K562 (cell line): ENCODE measurements at regions not wholly inside any gene's neighbourhood (a gene's known extent, or its start where the extent isn't known, plus 50 kb on each side); places are given as distances from the start of the nearest gene placed in this dataset.

Experiments
- ATAC-seq: fragments of 200-7000 bp; cut with Tn5 transposase; 3 replicates; pipeline ENCODE4 v1.9.1; 2020; ENCODE audit warnings: moderate library complexity
- BruUV-seq: library from RNA; stranded (reverse); fragments of 400-500 nt; replicated peaks from 2 replicates; lab custom pipeline; 2021; lab: Mats Ljungman, UMichigan
- CTCF ChIA-PET: fragments of 300-600 bp; formaldehyde crosslinking; extraction: SDS; loops from one replicate; lab custom pipeline; 2021; ENCODE audit warnings: low intra/inter-chr PET ratio; lab: Yijun Ruan, JAX
- POLR2A ChIA-PET: fragments of 300-600, 350-650 bp; sonication (Branson Sonifier 250); formaldehyde crosslinking; extraction: SDS; loops from one replicate; lab custom pipeline; 2021; ENCODE audit warnings: antibody characterized with exemption, inconsistent platforms; lab: Yijun Ruan, JAX
- DNase-seq, 4 experiments: peaks; one replicate each; pipeline versions ENCODE4 v3.0.0 to v3.0.0-alpha.2; 2011 to 2018; ENCODE audit warnings: low spot score in 3 of 4, mixed read lengths in 3 of 4; ENCODE audit errors: extremely low read depth in 1 of 4
- FAIRE-seq: peaks from 2 replicates; lab custom pipeline; 2011; peaks lifted over from hg19 to GRCh38; lab: Jason Lieb, UNC
- H2AFZ ChIP-seq: 2 replicates; pipeline ENCODE4 v1.6.0; 2011; ENCODE audit warnings: low read depth, low read length, control low read depth, inconsistent platforms
- H3K27ac ChIP-seq: fragments of 200-600 bp; 3 replicates; pipeline ENCODE4 v1.8.0; 2011; ENCODE audit warnings: low read depth, mild to moderate bottlenecking, control low read depth, inconsistent platforms, low read length, moderate library complexity, mixed read lengths; ENCODE audit errors: extremely low read depth
- H3K27me3 ChIP-seq, 2 experiments: fragments of 300-600 bp in 1 of 2; 2 replicates in 1 of 2; 3 replicates in 1 of 2; pipeline versions ENCODE4 v1.6.0 to v1.8.0; 2011; ENCODE audit warnings: inconsistent platforms in 2 of 2, low read length in 2 of 2, mild to moderate bottlenecking in 1 of 2, mixed read lengths in 1 of 2, moderate library complexity in 1 of 2; ENCODE audit not compliant: control insufficient read depth in 2 of 2, insufficient read depth in 2 of 2
- H3K36me3 ChIP-seq: fragments of 300-600 bp; 3 replicates; pipeline ENCODE4 v1.8.0; 2011; ENCODE audit warnings: mild to moderate bottlenecking, low read length, inconsistent platforms; ENCODE audit not compliant: control insufficient read depth, insufficient read depth
- H3K4me1 ChIP-seq, 2 experiments: fragments of 200-600 bp in 1 of 2; replicated peaks in 1 of 2; 2 replicates in 1 of 2; 3 replicates in 1 of 2; pipeline versions ENCODE4 v1.5.1 to v1.8.0; 2011; ENCODE audit warnings: inconsistent platforms in 2 of 2, low read length in 2 of 2, mild to moderate bottlenecking in 1 of 2, mixed read lengths in 1 of 2, moderate library complexity in 1 of 2; ENCODE audit not compliant: control insufficient read depth in 2 of 2, insufficient read depth in 2 of 2
- H3K4me2 ChIP-seq: 2 replicates; pipeline ENCODE4 v1.6.1; 2011; ENCODE audit warnings: low read length, control low read depth, inconsistent platforms, mixed read lengths; ENCODE audit not compliant: insufficient read depth
- H3K4me3 ChIP-seq: fragments of 200-600 bp; sonication (generic), shearing (Covaris generic); 2 replicates; pipeline ENCODE4 v1.5.1; 2016; ENCODE audit warnings: control low read depth, inconsistent platforms
- H3K79me2 ChIP-seq: fragments of 200-600 bp; 3 replicates; pipeline ENCODE4 v1.8.0; 2011; ENCODE audit warnings: low read length, inconsistent platforms; ENCODE audit not compliant: control insufficient read depth, insufficient read depth
- H3K9ac ChIP-seq, 2 experiments: 2 replicates each; pipeline versions ENCODE4 v1.6.0 to v1.6.1; 2011; ENCODE audit warnings: low read depth in 2 of 2, low read length in 2 of 2, control low read depth in 1 of 2, inconsistent platforms in 1 of 2, mild to moderate bottlenecking in 1 of 2, mixed read lengths in 1 of 2; ENCODE audit not compliant: insufficient read depth in 1 of 2
- H3K9me1 ChIP-seq: one replicate; pipeline ENCODE4 v1.6.0; 2011; ENCODE audit warnings: inconsistent platforms, mild to moderate bottlenecking, low read length, moderate library complexity; ENCODE audit not compliant: control insufficient read depth, insufficient read depth
- H3K9me3 ChIP-seq: replicated peaks from 2 replicates; pipeline ENCODE4 v1.5.1; 2011; ENCODE audit warnings: low read depth, low read length, inconsistent platforms; ENCODE audit not compliant: control insufficient read depth, insufficient read depth
- H4K20me1 ChIP-seq: replicated peaks from 2 replicates; pipeline ENCODE4 v1.6.1; 2011; ENCODE audit warnings: low read length, inconsistent platforms, mixed read lengths; ENCODE audit not compliant: control insufficient read depth, insufficient read depth
- ELF4 ChIP-seq: fragments of 450-650 bp; formaldehyde crosslinking; IDR thresholded peaks from 2 replicates; pipeline ENCODE4 v1.4.0; 2022; ENCODE audit warnings: missing genetic modification characterization
- ELK3 ChIP-seq: fragments of 450-650 bp; formaldehyde crosslinking; IDR thresholded peaks from 2 replicates; pipeline ENCODE4 v1.4.0; 2020; ENCODE audit warnings: mild to moderate bottlenecking
- FOXP4 ChIP-seq: sonication (generic); formaldehyde crosslinking; IDR thresholded peaks from 2 replicates; pipeline ENCODE4 v1.8.0; 2022; ENCODE audit warnings: mild to moderate bottlenecking, missing genetic modification reagents, borderline replicate concordance
- MLLT1 ChIP-seq, 2 experiments: fragments of 450-650 bp; IDR thresholded peaks; 2 replicates each; pipeline ENCODE4 v1.6.1; 2016
- ZBTB26 ChIP-seq: fragments of 450-650 bp; formaldehyde crosslinking; IDR thresholded peaks from 2 replicates; pipeline ENCODE4 v1.4.0; 2022; ENCODE audit warnings: missing genetic modification characterization
- ZFX ChIP-seq: sonication (generic); formaldehyde crosslinking; IDR thresholded peaks from 2 replicates; pipeline ENCODE4 v1.8.0; 2022; ENCODE audit warnings: mild to moderate bottlenecking, missing genetic modification reagents, moderate library complexity
- WGBS: fragments of 100-300 bp; shearing (Covaris generic); methylation state at CpG from one replicate; pipeline ENCODE4 v1.1.6; 2016; ENCODE audit warnings: low coverage, mixed read lengths; ENCODE audit not compliant: insufficient coverage; ENCODE audit errors: missing lambda C conversion rate; 5-methylcytosine and 5-hydroxymethylcytosine counted together
- in situ Hi-C: fragments of 300-500 bp; cut with MboI; formaldehyde crosslinking; loops from 4 replicates; pipeline ENCODE4 v1.15.0; 2018; ENCODE audit warnings: inconsistent platforms, mixed read lengths
- intact Hi-C: fragments of 100-400 bp; cut with micrococcal nuclease; formaldehyde crosslinking; loops from 2 replicates; pipeline ENCODE4 v1.14.2; 2022

GRCh38 chr2:172342078-172342477 lies 85.3 kb upstream of the ITGA6 start (continued):
- TF ChIP-seq ELK3: no peak
- TF ChIP-seq ZFX (CRISPR knock-in tag): no peak
- no peak for TF ChIP-seq ELF4 (CRISPR knock-in tag)
- no peak for TF ChIP-seq MLLT1 (IDR thresholded peaks at IDR 0.05)

- Histone ChIP-seq H3K4me3 (no peak overlapping the region), H4K20me1 (no peaks in the 10 kb centered on the region), H3K9me3 (no peaks in the 10 kb centered on the region), H2AFZ (no peak overlapping the region), H3K4me2 (no peak overlapping the region), H3K4me1 (no peaks in the 10 kb centered on the region), H3K36me3 (no peaks in the 10 kb centered on the region), H3K27ac (no peak overlapping the region), H3K9me1 (no peaks in the 10 kb centered on the region), H3K79me2 (no peaks in the 10 kb centered on the region), H3K27me3 (peaks cover 0 to 5% of the 10 kb centered on the region in 2 experiments; a peak in 2 of 5 replicates), H3K9ac (no peak overlapping the region)
- ATAC-seq: no peak
- ChIA-PET CTCF (no interaction called here), POLR2A (interaction anchor here (0.7 kb wide), 1 partner anchor 40 kb away, joined by 4 read pairs; no protein-coding TSS in a partner anchor)
- no TSS peak for BruUV-seq
- FAIRE-seq: peak; percentile 35
- no peak for DNase-seq
- intact Hi-C loops: no loop called here
- WGBS: 1% methylated on average over 3 of the region's 3 CpGs
- in situ Hi-C loops: no loop called here
- TF ChIP-seq ZBTB26 (CRISPR knock-in tag) (no peak), FOXP4 (CRISPR knock-in tag) (no peak)
Observed at GRCh38 chr2:172342611-172343010, 84.8 kb upstream of the ITGA6 start.
